GM12875 (cell line): ENCODE measurements at regions not wholly inside any gene's neighbourhood (a gene's known extent, or its start where the extent isn't known, plus 50 kb on each side); places are given as distances from the start of the nearest gene placed in this dataset.

Experiments used
- H3K4me3 ChIP-seq: one replicate; pipeline ENCODE4 v1.5.1; 2011; ENCODE audit warnings: low read depth, low read length, control low read depth
- TF ChIP-seq, protein P1 (sequence below): IDR thresholded peaks from 2 replicates; pipeline ENCODE4 v1.5.1; 2011; ENCODE audit warnings: low read depth, mild to moderate bottlenecking, control low read depth, inconsistent platforms, low read length, moderate library complexity, borderline replicate concordance; ENCODE audit not compliant: insufficient read depth

DNA sequence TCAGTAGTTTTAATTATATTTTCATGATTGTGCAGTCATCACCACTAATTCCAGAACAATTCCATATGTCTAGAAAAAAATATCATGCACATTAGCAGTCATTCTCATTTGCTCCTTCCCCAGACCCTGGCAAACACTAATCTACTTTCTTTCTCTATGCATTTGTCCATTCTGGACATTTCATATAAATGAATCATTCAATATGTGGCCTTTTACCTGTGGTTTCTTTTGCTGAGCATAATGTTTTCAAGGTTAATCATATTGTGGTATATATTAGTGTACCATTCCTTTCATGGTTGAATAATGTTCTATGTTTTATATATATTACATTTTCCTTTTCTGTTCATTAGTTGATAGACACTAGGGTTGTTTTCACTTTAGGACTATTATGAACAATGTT, 811.1 kb upstream of the RAG2 start:
- H3K4me3 ChIP-seq = no peak overlapping the region
- TF ChIP-seq, protein P1, sequence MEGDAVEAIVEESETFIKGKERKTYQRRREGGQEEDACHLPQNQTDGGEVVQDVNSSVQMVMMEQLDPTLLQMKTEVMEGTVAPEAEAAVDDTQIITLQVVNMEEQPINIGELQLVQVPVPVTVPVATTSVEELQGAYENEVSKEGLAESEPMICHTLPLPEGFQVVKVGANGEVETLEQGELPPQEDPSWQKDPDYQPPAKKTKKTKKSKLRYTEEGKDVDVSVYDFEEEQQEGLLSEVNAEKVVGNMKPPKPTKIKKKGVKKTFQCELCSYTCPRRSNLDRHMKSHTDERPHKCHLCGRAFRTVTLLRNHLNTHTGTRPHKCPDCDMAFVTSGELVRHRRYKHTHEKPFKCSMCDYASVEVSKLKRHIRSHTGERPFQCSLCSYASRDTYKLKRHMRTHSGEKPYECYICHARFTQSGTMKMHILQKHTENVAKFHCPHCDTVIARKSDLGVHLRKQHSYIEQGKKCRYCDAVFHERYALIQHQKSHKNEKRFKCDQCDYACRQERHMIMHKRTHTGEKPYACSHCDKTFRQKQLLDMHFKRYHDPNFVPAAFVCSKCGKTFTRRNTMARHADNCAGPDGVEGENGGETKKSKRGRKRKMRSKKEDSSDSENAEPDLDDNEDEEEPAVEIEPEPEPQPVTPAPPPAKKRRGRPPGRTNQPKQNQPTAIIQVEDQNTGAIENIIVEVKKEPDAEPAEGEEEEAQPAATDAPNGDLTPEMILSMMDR = no peak

DNA sequence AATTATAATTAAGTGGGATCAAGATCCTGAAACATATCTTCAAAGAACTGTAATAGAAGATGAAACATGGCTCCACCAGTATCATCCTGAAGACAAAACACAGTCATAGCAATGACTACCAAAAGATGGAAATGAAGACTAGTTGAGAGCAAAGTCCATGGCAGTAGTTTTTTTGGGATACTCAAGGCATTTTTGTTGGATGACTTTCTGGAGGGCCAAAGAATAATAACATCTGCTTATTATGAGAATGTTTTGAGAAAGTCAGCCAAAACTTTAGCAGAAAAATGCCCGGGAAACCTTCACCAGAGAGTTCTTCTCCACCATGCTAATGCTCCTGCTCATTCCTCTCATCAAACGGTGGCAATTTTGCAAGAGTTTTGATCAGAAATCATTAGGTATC, 809.4 kb upstream of the RAG2 start:
- TF ChIP-seq, protein P1 = no peak
- no peak overlapping the region for H3K4me3 ChIP-seq

DNA sequence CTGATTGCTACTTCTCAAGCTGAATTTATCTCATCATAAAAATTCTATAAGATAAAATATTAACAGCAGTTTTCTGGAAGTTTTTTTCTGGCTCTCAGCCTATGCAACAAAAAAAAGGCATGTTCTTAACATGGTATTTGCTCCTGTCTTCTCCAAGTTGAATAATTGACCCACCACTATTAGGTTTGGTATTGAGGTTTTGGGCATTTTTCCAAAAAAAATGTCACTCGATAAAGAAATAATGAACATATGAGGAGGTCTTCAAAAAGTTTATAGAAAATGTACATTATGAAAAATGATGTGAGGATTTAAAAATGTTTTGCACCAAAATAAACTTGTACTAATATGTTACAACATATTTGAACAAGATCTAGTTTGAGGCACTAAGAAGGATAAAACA, 808.6 kb upstream of the RAG2 start:
- H3K4me3 ChIP-seq = no peak overlapping the region
- TF ChIP-seq, protein P1 = no peak

DNA sequence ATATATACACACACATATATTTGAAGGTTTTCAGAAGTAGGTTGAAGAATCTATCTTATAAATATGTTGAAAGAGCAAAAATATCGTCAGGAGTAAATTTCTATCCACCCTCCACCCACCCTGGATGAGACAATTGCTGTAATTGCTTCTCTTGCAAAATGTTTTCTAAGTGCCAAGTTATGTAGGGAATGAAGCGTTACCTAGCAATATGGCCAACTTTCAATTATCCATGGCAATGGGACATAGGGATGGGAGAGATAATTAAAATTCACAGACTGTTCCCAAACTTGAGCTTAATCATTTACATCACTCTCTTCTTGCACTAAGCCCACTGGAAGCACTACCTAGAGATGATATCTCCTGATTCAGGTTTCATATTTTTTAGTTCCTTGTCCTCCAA, 806.2 kb upstream of the RAG2 start:
- H3K4me3 ChIP-seq = no peak overlapping the region

DNA sequence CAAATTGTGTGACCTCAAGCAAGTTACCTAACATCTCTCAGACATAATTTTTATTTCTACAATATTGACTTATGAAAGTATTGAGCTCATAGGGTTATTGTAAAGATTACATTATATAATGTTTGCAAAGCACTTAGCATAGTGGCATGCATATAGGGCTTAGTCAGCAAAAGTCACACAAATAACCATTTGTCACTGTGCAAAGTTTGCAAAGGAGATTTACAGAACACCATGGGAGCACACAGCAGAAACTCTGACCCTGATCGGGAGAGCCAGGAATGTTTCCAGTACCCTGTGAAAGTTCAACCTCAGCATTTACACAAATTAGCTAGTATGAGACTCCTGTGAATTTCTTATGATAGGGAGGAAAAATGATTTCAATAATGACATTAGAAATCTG, 804.6 kb upstream of the RAG2 start:
- TF ChIP-seq, protein P1 = no peak
- H3K4me3 ChIP-seq = no peak overlapping the region

More for the DNA sequence above, 806.2 kb upstream of the RAG2 start:
- TF ChIP-seq, protein P1 = no peak

DNA sequence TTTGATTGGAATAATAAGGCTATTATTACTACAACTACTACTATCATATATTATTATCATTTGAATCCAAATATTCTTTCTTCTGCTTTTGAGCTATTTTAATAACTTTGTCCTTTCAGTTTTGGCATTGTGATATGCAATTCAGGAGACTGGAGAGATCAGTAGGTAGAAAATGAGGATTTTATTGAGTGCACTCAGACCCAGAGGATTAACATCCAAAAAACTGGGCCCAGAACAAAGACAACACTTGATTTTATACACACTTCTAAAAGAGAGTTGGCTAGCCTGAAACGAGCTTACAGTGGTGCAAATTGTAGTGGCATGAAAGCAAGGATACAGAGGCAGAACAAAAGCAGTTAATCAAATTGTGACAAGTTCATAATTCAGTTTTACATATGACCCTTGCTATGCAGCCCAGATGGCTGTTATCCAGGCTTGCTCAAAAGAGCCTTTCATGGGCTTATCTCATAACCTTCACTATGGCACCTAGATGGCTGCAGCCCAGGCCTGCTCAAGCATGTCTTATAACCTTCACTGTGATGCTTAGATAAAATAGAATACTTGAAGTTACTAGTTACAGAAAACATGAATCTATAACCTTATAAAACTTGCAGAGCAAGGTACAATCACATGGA, 796.3 kb upstream of the RAG2 start:
- TF ChIP-seq, protein P1 = no peak
- H3K4me3 ChIP-seq = no peak overlapping the region

DNA sequence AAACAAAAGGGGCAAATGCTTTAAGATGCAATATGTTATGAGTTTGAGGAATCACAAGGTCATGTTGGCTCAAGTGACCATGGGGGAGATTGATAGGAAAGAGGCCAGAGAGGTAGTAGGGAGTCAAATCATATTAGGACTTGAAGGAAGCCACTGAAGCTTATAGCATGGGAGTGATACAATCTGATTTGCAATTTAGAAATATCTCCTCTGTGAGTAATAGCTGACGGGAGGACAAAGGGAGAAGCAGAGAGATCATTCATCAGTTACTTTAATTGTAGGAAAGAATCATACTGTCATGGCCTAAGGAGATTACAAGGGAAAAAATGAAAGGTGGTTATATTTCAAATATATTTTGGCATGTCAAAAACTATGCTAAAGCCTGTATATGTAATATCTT, 793.6 kb upstream of the RAG2 start:
- TF ChIP-seq, protein P1 = no peak
- H3K4me3 ChIP-seq = no peak overlapping the region
